ENCODE measurements at regions not wholly inside any gene's neighbourhood (a gene's known extent, or its start where the extent isn't known, plus 50 kb on each side); places are given as distances from the start of the nearest gene placed in this dataset.

DNA sequence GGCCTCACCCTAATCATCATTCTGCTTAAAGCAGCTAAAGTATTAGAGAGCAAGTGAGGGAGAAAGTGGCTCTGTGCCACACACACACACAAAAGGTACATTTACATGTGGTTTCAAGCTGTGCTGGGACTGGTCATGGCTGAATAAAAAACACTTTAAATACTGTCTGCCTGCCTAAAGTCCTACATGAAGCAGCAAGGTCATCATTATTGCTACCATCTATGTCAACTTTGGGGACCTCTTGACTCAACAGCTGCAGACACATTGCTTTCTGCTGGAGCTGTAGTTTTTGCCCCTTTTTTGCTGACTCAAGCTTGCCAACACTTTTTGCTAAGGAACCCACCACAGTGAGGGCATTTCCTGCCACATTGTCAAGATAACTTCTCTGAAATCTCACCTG is 1237.9 kb downstream of the ROBO2 start:
- TF ChIP-seq CTCF (IDR thresholded peaks at IDR 0.05; ENCODE audit: insufficient read depth, low read length, poor library complexity, severe bottlenecking): no peak
- DNase-seq (ENCODE audit: extremely low read depth, insufficient read length): no peak
- no peaks in the 10 kb centered on the region; the same call in 1 of the 2 replicates for H3K27me3 ChIP-seq (replicated peaks; ENCODE audit: control insufficient read depth, insufficient read depth, low read length)
- H3K36me3 ChIP-seq (ENCODE audit: control insufficient read depth, insufficient read depth, low read length): no peaks in the 10 kb centered on the region
- H3K4me3 ChIP-seq (replicated peaks; ENCODE audit: low read depth, low read length): no peak overlapping the region

GRCh38 chr3:78279091-78279490 is 1239.2 kb downstream of the ROBO2 start:
- TF ChIP-seq CTCF (IDR thresholded peaks at IDR 0.05; ENCODE audit: insufficient read depth, low read length, poor library complexity, severe bottlenecking): no peak
- Histone ChIP-seq H3K27me3 (replicated peaks; ENCODE audit: control insufficient read depth, insufficient read depth, low read length) (no peaks in the 10 kb centered on the region; the same call in 1 of the 2 replicates), H3K4me3 (replicated peaks; ENCODE audit: low read depth, low read length) (no peak overlapping the region), H3K36me3 (ENCODE audit: control insufficient read depth, insufficient read depth, low read length) (no peaks in the 10 kb centered on the region)
- no peak for DNase-seq (ENCODE audit: extremely low read depth, insufficient read length)

DNA sequence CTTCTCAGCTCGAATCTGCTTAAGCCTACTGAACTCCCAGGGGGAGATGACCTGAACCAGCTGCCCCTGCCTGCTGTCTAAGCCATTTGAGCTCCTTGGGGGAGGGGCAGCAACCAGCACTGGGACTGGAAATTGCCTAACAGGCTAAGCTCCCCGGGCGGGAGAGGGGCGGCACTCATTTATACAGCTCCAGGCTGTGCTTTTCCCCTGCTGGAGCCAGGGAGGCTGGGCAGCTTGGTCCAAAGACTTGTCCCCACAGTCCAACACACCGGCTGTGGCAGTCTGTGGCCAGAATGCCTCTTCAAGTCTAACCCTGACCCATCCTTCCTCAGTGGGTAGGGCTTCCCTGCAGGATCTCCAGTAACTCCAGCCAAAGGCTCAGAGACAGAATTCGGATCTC is 1241.5 kb downstream of the ROBO2 start:
- Histone ChIP-seq H3K4me3 (replicated peaks; ENCODE audit: low read depth, low read length) (no peak overlapping the region), H3K27me3 (replicated peaks; ENCODE audit: control insufficient read depth, insufficient read depth, low read length) (no peaks in the 10 kb centered on the region; the same call in 1 of the 2 replicates), H3K36me3 (ENCODE audit: control insufficient read depth, insufficient read depth, low read length) (no peaks in the 10 kb centered on the region)
- DNase-seq (ENCODE audit: extremely low read depth, insufficient read length): no peak
- no peak for TF ChIP-seq CTCF (IDR thresholded peaks at IDR 0.05; ENCODE audit: insufficient read depth, low read length, poor library complexity, severe bottlenecking)

DNA sequence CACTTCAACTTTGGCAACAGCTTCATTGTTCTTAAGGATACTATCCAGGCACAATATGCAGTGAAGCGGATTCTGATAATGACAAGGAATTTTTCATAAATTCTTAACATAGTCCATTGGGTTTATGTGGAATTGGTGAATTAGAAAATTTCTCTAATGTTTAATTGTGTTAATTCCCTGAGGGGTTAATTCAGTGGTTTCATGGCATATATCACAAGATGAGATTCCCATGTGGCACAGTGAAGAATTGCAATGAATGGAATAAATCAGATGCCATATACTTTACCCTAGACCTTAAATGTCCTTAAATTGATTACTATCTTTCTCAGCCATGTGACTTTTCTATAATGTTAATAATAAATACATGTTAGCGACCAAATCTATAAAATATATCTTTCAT is 1244.1 kb downstream of the ROBO2 start:
- no peak for TF ChIP-seq CTCF (IDR thresholded peaks at IDR 0.05; ENCODE audit: insufficient read depth, low read length, poor library complexity, severe bottlenecking)

GRCh38 chr3:78285032-78285728 is 1245.3 kb downstream of the ROBO2 start:
- H3K4me3 ChIP-seq (replicated peaks; ENCODE audit: low read depth, low read length): no peak overlapping the region
- TF ChIP-seq CTCF (IDR thresholded peaks at IDR 0.05; ENCODE audit: insufficient read depth, low read length, poor library complexity, severe bottlenecking): no peak
- no peak for DNase-seq (ENCODE audit: extremely low read depth, insufficient read length)
- H3K36me3 ChIP-seq (ENCODE audit: control insufficient read depth, insufficient read depth, low read length): no peaks in the 10 kb centered on the region
- no peaks in the 10 kb centered on the region; the same call in 1 of the 2 replicates for H3K27me3 ChIP-seq (replicated peaks; ENCODE audit: control insufficient read depth, insufficient read depth, low read length)

More for the DNA sequence above, 1244.1 kb downstream of the ROBO2 start:
- Histone ChIP-seq H3K27me3 (replicated peaks; ENCODE audit: control insufficient read depth, insufficient read depth, low read length) (no peaks in the 10 kb centered on the region; the same call in 1 of the 2 replicates), H3K4me3 (replicated peaks; ENCODE audit: low read depth, low read length) (no peak overlapping the region), H3K36me3 (ENCODE audit: control insufficient read depth, insufficient read depth, low read length) (no peaks in the 10 kb centered on the region)
- no peak for DNase-seq (ENCODE audit: extremely low read depth, insufficient read length)

All from GM06990 (cell line).